Astrocyte of the spinal cord (primary cell): ENCODE measurements at regions not wholly inside any gene's neighbourhood (a gene's known extent, or its start where the extent isn't known, plus 50 kb on each side); places are given as distances from the start of the nearest gene placed in this dataset.
A peak's percentile ranks its signal among the peaks of the same experiment; 100 is the strongest.

Experiments
- DNase-seq: peaks from one replicate; pipeline ENCODE4 v3.0.0; 2011; ENCODE audit warnings: low read depth, low spot score
- H3K4me3 ChIP-seq: 2 replicates; pipeline ENCODE4 v1.5.1; 2011; ENCODE audit warnings: low read depth, mild to moderate bottlenecking, low read length, moderate library complexity
- in situ Hi-C: cut with HindIII; loops from 2 replicates; pipeline ENCODE4 v1.10.0; 2017; ENCODE audit warnings: low sequenced_read_pairs
- TF ChIP-seq, protein P1 (sequence below): IDR thresholded peaks from 2 replicates; pipeline ENCODE4 v1.5.1; 2012; ENCODE audit warnings: low read depth, mild to moderate bottlenecking, low read length, inconsistent platforms

GRCh38 chr3:147007736-147008245 lies 398.6 kb downstream of the ZIC4 start:
- in situ Hi-C loops, result no loop called here
- DNase-seq, result no peak
- H3K4me3 ChIP-seq, result no peak overlapping the region
- TF ChIP-seq, protein P1, sequence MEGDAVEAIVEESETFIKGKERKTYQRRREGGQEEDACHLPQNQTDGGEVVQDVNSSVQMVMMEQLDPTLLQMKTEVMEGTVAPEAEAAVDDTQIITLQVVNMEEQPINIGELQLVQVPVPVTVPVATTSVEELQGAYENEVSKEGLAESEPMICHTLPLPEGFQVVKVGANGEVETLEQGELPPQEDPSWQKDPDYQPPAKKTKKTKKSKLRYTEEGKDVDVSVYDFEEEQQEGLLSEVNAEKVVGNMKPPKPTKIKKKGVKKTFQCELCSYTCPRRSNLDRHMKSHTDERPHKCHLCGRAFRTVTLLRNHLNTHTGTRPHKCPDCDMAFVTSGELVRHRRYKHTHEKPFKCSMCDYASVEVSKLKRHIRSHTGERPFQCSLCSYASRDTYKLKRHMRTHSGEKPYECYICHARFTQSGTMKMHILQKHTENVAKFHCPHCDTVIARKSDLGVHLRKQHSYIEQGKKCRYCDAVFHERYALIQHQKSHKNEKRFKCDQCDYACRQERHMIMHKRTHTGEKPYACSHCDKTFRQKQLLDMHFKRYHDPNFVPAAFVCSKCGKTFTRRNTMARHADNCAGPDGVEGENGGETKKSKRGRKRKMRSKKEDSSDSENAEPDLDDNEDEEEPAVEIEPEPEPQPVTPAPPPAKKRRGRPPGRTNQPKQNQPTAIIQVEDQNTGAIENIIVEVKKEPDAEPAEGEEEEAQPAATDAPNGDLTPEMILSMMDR, result no peak

- no peak overlapping the region for H3K4me3 ChIP-seq
- in situ Hi-C loops, result no loop called here
- DNase-seq, result peak; percentile 52
- TF ChIP-seq, protein P1, result no peak
Observed at GRCh38 chr3:147002721-147003120, 397.6 kb upstream of the PLSCR5 start.

- TF ChIP-seq, protein P1, result no peak
- in situ Hi-C loops, result no loop called here
- H3K4me3 ChIP-seq, result no peak overlapping the region
- DNase-seq, result no peak
Observed at GRCh38 chr3:147000274-147000673, 395.1 kb upstream of the PLSCR5 start.

DNA sequence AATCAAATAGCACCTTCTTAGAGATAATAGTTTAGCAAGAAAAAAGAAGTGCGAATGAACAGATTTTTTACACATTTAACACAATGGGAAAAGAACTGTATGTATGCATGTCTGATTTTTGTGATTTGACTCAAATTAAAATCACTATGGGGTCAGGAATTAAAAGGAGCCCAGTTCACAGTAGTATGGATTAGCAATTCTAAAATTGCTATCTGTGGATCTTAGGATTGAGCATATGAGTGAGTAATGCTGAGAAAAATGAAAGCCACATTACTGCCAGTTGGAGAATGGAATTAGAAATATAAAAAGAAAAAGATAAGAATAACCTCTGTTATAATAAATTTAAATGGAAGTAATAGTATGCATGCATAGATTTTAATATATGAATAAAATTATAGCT lies 386.8 kb upstream of the PLSCR5 start:
- no peak for DNase-seq
- no peak overlapping the region for H3K4me3 ChIP-seq
- in situ Hi-C loops, result no loop called here
- TF ChIP-seq, protein P1, result no peak

DNA sequence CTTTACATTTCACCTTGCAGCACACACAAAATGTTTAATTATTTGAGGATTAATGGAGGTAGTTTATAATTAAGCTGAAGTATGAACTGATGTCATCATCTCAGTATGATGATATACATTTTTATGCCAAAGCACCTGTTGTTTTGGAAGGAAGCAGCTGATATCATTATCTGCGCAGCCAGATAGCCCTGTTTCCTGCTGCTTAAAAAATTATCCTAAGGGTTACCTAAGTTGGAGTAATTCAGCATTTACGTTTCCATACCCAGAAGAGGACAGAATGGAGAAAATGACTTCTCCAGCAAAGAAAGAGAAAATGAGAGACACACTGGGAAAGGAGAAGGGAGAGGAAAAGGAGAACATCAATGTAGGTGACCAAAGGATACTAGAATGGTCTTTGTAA lies 370.3 kb upstream of the PLSCR5 start:
- in situ Hi-C loops, result no loop called here
- no peak for DNase-seq
- TF ChIP-seq, protein P1, result no peak
- H3K4me3 ChIP-seq, result no peak overlapping the region

DNA sequence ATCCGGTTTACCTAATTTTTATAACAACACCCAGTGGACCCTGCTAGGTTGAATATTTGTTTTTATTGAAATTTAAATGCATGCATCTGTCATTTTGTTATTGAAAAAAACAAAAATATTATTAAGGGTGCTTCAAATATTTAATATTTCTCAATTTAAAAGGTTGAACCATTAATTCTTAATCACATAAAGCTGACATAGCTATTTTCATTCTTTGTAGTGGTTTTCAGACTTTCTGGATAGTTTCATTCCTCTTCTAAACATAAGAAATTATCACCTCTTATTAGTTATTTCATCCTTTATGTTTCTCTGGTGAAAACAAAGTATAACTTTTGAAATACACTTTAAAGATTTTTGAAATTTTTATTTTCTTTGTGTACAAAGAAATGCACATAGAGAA lies 369.9 kb upstream of the PLSCR5 start:
- no peak for DNase-seq
- TF ChIP-seq, protein P1, result no peak
- in situ Hi-C loops, result no loop called here

DNA sequence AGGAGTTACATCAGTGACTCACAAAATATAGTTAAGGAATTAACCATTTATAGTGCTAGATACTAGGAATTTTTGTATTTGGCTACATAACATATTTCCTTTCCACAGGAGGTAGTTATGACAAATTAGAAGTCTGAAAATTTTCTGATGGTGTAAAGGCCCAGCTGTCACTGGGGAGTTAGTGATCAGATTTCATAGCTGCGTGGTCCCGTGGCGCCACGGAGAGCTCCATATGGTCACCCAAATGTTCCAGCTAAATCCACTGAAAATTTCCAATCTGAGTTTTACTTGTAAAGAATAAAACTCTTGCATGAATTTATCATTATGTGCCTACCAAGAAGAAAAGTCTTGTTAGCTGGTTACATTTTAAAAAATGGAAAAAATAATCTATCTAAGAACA lies 368.9 kb upstream of the PLSCR5 start:
- TF ChIP-seq, protein P1, result no peak
- H3K4me3 ChIP-seq, result no peak overlapping the region
- DNase-seq, result no peak
- in situ Hi-C loops, result no loop called here

More for the DNA sequence above, 369.9 kb upstream of the PLSCR5 start:
- no peak overlapping the region for H3K4me3 ChIP-seq
